Eye (tissue), 1 donor: ENCODE measurements at regions not wholly inside any gene's neighbourhood (a gene's known extent, or its start where the extent isn't known, plus 50 kb on each side); places are given as distances from the start of the nearest gene placed in this dataset.
A peak's percentile ranks its signal among the peaks of the same experiment; 100 is the strongest.

Source experiments
- DNase-seq: peaks from one replicate; pipeline ENCODE4 v3.0.0-alpha.2; 2015

DNA sequence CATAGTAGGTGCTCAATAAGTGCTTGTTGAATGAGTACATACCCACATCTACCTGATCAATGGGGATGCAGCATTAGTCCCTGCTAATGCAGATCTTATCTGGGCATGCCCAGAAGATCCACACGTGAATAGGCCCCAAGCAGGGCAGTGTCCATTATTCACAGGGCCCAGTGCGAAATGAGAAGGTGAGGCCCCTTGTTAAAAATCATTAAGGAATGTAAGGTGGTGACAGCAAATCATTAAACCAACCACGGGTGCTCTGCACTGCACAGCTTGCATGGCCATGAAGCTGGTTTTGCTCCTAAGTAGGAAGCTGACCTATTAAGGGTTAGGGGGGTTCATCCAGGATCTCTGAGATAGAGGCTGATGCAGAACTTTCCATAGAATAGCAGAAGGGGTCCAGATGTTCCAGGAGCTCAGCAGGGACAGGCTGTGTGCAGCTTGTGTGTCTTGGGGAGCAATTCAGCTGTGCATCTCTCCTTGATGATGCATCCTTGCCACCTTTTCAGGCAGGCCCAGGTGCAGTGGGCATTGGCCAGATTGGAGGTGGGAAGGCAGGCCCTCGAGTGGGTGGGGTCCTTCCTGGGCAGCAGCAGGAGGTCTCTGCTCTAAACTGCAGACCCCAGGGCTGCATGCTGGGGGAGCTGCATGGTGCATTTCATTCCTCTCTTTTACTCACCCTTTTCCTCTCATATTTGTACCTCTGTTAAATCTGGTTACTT lies 231.3 kb upstream of the PWP1 start:
- DNase-seq, result no peak

DNA sequence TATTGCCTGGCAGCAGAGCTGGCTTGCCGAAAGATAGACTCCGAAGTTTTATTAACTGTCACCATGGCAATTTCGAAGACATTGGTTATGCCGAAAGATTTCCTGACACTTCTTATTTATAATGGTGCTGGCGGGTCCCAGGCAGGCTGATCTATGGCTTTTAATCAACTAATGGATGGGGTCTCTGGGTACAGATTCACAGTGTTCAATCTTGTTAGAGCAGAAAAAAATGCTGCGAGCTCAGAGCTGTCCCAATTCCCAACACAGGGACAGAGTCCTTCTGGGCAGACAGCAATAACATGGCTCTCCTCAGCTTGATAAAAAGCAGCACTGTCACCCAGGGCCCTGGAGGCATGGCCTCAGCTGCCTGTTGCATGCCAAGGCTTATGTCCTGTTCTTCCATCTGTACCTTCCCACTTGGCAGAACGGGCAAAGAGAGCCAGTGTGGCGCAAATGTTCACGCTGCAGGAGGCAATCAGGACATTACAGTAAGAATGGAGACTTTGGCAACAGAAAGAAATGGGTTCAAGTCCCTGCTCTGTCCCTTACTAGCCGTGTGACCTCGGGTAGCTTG lies 228.2 kb upstream of the PWP1 start:
- no peak for DNase-seq

DNA sequence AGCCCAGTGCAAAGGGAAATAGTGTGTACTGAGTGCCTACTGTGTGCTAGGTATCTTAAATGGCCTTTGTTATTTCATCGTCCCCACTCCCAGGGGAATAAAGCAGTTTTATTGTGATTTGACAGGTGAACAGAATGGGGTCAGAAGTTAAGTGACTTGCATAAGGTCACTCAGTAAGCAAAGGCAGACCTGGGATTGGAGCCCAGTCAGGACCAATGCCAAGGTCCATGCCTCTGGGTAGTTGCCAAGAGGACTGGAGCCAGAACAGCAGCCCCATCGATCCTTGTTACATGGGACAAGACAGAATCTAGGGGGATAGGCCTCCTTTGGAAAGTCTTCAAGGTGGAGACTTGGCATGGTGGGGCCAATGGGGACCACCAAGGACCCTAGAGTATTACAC lies 227.4 kb upstream of the PWP1 start:
- no peak for DNase-seq

DNA sequence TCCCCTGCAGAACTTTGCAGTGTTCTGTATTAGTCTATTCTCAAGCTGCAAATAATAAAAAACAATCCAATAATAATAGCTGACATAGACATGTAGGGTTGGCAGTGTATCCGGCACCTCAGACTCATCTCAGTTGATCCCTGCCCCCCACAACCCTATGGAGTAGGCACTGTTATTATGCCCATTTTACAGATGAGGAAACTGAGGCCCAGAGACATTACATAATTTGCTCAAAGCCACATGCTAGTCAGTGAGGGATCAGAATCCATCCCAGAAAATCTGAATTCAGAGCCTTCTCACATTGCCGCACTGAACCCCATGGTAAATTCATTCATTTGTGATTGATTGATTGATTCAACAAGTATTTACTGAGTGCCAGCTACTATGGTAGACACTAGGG lies 226.6 kb upstream of the PWP1 start:
- DNase-seq, result no peak

DNA sequence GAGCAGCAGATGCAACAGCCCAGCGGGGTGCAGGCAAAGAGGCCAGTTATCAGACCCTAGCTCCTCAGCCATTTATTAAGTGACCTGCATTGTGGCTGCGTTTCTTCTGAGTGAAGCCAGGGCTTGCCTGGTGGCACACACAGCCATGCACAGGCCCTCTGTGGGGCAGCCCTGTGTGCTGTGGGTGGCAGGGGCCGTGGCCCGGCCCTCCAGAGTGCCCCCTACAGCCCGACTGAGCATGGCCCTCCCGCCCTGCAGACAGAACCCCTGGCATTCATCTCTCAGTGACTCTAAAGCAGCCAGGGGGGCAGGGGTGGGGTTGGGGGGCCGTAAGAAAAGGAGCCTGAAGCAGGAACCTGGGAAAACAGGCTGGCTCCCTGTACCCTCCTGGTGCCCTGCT lies 226.0 kb upstream of the PWP1 start:
- DNase-seq, result no peak

DNA sequence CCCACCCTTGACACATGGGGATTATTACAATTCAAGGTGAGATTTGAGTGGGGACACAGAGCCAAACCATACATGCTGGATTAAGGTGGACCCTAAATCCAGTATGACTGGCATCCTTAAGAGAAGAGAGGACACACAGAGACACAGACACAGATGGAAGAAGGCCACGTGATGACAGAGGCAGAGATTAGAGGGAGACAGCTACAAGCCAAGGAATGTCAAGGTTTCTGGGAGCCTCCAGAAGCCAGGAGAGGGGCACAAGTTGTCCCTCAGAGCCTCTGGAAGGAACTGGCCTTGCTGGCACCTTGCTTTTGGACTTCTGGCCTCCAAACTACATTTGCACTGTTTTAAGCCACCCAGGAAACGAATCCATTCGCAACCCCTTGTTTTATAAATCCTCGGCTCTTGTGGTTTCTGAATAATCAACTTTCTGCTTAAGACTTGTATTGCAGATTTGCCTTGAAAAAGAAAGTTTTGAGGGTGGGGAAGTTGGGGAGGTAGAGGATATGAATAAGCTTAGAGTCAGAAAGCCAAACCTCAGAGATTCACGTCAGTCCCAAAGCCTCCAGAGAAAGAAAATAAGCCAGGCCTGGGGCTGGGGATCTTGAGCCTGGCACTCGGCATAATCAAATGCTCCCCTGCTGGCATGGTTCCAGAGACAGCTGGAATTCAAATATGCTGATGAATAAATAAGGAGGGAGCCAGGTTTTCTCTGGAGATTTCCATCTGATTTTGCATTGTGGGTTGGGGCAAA lies 224.2 kb upstream of the PWP1 start:
- peak; percentile 61 for DNase-seq

DNA sequence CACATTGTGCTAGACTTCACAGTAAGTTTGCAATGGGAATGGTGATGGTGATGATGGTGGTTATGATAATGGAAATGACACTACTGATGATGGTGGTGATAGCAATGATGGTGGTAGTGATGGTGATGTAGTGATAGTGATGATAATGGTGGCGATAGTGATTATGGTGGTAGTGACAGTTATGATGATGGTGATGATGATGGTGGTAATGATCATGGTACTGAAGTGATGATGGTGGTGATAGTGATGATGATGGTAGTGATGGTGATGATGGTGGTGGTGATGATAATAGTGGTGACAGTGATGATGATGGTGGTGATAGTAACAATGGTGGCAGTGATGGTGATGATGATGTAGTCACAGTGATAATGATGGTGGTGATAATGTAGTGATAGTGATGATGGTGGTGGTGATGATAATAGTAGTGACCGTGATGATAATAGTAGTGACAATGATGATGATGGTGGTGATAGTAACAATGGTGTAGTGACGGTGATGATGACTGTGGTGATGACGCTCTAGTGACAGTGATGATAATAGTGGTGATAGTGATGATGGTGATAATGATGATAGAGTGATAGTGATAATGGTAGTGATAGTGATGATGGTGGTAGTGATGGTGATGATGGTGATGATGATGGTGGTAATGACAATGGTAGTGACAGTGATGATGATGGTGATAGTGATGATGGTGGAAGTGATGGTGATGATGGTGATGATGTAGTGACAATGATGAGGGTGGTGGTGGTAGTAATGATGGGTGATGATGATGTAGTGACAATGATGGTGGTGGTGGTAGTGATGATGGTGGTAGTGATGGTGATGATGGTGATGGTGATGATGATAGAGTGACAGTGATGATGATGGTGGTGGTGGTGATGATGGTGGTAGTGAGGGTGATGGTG lies 222.9 kb upstream of the PWP1 start:
- DNase-seq, result no peak

DNA sequence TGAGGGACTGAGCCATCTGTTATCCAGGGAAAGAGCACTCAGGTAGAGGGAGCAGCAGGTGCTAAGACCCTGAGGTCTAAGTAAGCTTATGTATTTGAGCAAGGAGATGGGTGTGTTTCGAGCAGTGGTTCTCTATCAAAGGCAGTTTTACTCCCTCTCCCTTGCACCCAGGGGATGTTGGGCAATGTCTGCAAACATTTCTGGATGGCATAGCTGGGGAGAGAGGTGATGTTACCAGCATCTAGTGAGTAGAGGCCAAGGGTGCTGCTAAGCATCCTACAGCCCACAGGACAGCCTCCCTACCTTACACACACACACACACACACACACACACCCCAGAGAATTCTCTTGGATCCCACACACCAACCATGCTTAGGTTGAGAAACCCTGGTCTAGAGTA lies 221.0 kb upstream of the PWP1 start:
- DNase-seq, result no peak

DNA sequence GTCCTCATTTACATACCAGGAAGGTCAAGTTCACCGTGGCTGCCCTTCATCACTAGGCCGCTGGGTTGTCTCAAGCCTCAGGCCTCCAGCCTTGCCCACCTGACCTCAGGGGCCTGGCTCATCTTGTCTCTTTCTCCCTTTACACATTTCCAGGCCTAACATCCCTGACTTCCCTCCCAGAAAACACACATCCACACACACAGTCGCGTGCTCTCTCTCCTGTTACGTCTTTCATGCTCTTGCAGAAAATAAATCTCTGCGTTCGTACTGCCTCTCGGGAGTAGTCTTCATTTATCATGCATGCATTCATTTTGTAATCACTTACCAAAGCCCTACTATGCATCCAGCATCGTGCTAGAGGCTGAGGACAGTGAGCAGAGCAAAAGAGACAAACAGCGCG lies 220.0 kb upstream of the PWP1 start:
- no peak for DNase-seq

DNA sequence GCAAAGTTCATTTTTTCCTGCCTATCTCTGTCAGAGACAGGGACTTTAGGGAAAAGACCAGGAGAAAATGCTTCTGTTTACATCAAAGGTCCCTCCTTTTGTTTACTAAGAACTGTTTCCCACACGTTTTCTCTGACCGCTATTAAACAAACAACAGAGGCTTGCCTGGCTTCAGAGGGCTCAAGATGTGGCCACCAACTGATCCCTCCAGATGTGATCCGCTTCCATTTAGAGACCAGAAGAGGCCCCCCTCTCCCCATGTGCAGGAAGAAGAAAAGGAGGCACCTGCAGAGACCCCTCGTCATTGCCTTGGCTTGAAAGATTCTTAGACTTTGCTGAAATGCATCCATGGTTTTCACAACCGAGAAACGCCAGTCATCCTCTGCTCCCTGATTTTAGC lies 217.9 kb upstream of the PWP1 start:
- DNase-seq, result peak; percentile 35

DNA sequence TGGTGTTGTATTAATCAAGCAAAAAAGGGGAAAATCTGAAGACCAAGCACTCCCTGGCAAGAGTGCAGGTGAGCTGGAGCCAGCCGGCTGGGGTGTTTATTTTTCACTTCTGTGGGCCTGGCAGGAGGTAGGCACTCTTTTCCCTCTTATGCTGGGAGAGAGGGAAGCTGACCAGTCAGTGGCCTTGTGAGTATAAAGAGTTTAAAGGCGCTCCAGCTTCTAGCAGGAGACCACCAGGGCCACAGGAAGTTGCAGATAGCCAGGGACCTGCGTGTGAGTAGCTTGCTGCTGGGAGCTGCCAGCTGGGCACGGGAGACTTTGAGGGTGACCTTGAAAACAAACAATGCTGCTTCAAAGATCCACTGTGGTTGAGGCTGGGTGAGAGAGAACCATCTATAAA lies 217.4 kb upstream of the PWP1 start:
- no peak for DNase-seq

DNA sequence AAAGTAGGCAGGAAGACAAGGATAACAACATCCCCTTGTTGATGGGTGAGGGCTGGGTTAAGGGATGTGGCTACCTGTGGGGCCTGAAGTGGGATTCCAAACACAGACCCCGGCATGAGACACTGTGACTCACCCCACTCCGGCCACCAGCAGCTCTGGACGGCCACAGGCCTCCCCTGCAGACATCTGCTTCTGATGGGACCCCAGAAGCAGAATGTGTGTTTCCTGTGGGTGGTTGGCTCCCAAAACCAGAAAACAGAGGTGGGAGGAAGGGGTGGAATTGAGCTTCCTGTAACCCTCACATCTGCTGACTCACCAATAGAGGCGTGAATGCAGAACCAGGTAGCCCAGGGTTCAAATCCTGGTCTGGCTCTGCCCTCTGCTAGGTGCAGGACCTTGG lies 216.6 kb upstream of the PWP1 start:
- DNase-seq, result no peak

DNA sequence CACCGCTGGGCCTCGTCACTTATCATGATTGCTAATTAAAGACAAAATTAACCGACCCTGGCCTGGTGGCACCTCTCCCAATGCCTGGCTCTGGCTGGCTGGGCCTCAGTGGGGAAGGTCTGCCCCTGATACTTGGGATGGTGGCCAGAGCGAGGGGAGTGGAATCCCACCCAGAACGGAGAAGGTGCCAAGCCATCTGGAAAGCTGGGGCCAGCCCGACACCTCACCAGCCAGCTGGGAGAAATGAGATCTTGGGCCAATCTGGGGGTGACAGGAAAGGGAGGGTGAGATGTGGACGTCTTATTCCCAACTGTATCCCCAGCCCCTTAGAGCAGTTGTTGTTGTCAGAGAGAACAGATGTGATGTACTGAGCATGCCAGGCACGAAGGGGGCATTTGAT lies 215.0 kb upstream of the PWP1 start:
- DNase-seq, result no peak

DNA sequence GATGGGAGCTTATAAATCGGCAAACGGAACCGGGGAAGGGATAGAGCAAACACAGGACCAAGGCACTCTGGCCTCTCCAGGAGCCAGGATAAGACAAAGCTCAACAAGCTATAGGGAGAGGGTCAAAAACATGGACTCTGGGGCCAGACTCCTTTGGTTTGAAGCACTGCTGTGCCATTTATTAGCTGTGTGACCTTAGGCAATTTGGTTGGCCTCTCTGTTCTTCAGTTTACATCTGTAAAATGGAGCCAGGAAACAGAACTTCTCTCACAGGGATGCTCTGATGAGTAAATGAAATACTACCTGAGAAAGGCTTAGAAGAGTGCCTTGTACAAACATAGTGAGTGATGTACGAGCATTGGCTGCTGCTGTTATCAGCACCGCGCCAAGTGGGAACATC lies 213.3 kb upstream of the PWP1 start:
- DNase-seq, result no peak

DNA sequence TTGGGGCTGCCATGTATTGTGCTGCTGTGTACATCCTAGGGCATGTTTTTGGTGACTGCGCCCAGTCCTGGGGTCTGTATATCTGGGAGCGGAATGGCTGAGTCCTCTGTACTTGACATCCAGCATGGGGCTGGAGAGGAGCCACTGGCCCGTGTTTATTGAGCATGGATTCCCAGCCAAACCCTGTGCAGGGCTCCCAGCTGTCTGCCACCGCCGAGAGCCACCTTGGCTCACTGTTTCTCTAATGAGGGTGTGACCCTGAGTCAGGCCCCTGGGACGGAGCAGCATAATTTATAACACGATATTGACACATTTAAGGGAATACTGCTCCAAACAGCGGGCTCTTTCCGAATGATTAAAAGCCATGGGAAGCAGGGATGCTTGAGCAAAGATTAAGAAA lies 211.5 kb upstream of the PWP1 start:
- DNase-seq, result no peak

DNA sequence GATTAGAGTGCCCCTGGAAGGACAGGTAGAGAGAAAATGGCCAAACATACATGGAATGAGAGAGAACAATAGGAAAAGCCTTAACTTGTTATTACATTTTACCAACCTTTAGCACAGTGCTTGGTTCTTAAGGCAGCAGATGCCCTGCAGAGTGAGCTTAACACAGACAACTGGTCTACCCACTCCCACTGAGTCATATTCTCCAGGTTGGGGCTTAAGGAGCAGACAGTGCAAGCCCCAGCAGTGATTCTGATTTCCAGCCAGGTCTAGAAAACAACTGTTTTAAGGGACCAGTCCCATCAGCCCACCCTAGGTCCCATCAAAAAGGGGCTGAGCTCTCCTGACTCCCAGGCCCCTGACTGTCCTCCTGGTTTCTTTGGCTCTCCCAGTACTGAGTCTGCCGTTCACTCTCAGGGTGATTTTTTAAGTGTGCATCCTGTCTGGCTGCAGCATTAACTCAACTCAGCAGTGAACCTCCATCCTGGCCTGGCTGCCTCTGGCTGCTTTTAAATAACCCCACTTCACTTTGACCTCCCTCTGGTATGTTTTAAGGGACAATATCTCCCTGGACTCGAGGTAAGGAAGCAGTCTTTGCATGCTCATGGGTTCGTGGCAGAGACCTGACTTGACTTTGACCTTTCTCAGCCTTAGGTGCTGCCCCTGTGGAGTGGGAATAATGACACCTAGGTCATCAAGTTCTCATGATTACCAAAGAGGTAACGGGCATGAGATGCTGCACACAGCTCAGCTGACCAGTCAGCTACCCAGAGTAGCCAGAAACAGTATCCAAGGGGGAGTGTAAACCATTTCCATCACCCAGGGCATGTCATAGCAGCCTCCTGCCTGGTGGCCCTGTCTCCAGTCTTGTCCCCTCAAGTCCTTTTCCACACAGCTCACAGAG lies 210.7 kb upstream of the PWP1 start:
- no peak for DNase-seq

DNA sequence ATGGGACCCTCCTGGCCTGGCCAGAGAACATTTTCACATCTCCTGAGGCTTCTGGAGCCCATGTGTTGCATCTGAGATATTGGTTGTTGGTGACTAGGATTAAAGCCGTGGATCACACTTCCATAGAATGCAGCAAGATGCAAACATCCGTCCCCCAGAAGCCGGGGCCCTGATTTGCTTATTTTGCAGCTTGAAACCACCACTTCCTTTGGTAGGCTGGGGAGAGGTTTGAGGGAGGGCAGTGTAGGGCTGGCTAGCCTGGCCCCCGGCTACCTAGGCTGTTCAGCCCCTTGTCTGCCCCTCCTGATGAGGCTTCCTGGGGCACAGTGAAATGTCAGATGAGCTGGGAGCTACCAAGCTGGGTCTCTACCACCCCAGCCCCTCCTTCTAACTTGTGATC lies 209.7 kb upstream of the PWP1 start:
- no peak for DNase-seq

DNA sequence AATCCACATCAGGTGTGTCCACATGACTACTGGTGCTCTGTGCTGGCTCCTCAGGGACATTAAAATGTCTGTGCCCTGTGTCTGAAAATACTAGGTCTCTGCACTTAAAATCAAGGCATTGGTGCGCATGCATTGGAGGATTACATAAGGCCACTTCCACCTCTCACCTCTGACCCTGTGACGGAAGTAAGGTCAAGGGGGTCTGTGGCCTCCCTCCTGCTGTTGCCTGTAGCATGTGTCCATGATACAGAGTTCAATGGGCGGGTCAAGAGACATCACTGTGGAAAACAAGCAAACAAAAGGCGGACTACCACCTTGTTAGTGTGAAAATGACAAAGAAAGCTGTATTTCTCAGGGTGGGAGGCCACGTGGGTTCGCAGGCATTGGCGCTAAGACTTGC lies 208.6 kb upstream of the PWP1 start:
- DNase-seq, result no peak

DNA sequence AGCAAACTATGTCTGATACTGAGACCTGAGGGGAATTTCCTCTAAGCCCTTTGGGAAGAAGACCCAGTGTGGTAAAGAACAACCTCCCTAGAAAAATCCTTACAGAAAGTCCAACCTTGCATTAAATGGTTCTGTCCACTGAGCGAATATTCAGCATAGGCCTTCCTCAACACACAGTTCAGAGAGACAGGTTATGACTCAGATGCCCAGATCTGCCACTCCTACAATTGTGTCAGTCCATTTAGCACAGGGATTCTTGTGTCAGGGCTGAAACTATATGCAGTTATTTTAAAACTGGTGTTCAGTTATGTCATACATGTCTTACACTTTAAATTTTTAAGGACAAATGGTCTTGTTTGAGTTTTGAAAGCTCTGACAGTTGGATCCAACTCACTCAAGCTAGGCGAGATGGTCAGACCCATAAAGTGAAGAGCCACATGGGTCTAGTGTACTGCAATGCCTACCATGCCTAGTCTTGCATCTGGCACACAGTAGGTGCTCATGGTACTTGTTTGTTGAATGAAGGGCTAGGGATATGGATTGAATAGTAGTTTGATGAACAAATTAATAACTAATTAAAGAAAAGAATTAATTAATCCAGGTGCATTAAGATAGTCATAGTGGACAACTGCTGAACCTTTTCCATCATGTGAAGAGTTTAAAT lies 207.5 kb upstream of the PWP1 start:
- DNase-seq, result no peak

DNA sequence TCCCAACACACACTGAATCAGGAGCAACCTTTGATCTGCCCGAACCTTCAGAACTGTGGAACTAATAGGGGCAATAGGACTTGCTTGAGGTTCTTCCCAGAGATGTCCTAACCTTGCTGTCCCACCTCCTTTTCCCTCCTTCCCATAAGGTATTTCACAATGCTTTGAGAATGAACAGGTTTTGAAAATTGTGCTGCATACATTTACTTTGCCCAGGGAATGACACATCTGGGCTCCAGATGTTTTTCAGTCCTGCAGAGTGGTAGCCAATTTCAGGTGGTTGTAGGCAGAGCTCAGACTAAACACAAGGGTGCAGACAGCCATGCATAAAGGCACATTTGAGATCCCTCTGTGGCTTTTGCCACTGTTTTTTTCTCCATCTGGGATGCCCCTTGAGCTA lies 206.7 kb upstream of the PWP1 start:
- no peak for DNase-seq

DNA sequence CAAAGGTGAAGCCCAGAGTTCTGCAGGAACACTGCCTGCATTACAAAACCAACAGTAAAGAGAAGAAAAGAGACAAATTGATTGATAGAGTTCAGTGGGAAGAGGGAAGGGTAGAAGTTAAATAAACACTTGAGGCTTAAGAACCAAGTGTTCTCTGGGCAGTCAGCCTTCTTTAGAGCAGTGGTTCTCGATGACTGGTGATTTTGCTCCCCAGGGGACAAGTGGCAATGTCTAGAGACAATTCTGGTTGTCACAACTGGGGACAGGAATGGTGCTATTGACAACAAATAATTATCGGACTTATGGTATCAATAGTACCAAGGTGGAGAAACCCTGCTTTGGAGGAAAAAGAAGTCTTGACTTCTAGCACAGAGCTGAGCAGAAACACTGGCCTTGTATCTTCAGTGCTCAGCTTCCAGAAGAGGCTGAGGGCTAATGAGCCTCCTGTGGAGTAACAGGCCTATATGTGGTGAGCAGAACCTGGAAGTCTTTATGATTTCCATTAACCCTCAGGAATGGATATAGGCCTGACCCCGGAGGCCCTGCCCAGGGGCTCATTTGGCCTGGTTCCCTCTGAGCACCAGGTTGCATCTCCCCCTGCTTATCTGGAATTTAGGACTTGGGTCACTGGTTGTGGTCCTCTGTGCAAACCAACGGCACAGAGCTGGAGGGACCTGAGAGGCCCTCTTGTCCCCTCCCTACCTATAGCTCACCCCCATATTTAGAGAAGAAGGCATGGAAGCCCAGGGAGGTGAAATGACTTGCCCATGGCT lies 204.6 kb upstream of the PWP1 start:
- no peak for DNase-seq
